ENCODE measurements at regions not wholly inside any gene's neighbourhood (a gene's known extent, or its start where the extent isn't known, plus 50 kb on each side); places are given as distances from the start of the nearest gene placed in this dataset.

GRCh38 chrX:4831574-4831973 lies 1118.1 kb upstream of the PRKX start:
- no peak for DNase-seq

GRCh38 chrX:4830880-4831557 lies 1117.6 kb upstream of the PRKX start:
- no peak for DNase-seq

GRCh38 chrX:4825550-4825949 lies 1112.1 kb upstream of the PRKX start:
- DNase-seq: no peak

DNA sequence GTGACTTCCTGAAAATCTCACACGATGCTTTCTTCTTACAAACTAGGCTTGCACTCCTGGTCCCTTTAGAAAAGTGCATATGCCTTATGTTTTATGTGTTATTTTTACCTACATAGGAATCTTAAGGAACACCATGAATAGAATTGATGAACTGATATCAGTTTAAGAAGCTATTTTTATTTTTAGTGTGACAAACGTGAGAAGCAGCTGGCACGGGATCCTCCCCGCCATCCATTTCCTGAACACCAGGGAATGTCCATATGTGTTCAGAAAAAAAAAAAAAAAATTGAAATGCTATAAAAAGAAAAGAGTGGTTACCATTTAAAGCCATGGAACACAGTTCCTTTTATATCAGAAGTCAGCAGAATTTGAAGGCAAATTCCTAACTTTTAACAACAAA lies 1096.1 kb upstream of the PRKX start:
- DNase-seq: no peak

DNA sequence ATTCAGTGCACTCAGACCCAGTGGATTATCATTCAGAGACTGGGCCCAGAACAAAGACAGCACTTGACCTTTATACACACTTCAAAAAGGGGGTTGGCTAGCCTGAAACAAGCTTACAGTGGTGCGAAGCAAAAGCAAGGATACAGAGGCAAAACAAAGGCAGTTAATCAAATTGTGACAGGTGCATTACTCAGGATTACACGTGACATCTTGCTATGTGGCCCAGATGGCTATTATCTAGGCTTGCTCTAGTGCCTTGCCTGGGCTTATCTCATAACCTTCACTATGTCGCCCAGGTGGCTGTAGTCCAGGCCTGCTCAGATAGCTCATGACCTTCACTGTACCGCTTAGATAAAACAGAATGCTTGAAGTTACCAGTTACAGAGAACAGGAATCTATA lies 1092.1 kb upstream of the PRKX start:
- no peak for DNase-seq

- DNase-seq: no peak
Measured at GRCh38 chrX:4800756-4801155, 1087.3 kb upstream of the PRKX start.

DNA sequence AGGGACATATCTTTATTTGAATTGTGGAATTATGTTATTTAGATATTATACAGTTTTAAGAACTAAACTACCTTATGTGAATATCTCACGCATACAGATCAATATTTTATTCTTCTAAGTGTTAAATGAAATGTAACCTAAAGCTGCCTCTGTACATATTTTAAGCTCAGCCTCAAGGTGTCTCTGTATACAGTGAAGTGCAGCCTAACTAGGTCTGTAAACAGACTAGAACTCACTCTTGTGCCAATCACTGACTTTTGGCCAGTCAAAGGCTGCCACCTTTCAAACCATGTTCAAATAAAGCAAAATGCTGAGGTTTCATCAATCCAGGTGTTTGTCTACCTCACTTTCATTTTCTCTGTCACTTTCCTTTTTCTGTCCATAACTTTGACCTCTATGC lies 1074.5 kb upstream of the PRKX start:
- DNase-seq: no peak

GRCh38 chrX:4764888-4765287 lies 1051.4 kb upstream of the PRKX start:
- DNase-seq: peak; percentile 28

DNA sequence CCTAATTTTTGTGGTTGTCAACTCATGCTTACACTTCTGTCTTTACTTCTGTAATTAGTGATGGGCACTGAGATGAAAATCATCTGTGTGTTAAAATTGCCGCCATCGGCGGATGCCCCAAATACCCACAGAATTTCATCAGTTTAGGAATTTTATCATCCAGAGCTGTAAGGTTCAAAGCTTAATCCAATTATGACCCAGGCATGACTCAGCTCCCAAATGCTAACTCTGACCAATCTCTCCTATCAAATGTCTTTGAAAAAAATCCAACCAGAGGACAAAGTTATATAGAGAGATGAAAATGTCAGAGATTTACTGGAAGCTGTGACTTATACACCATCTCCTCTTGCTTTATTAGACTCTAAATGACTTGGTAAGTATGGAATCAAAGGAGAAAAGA lies 1048.7 kb upstream of the PRKX start:
- peak; percentile 4 for DNase-seq

DNA sequence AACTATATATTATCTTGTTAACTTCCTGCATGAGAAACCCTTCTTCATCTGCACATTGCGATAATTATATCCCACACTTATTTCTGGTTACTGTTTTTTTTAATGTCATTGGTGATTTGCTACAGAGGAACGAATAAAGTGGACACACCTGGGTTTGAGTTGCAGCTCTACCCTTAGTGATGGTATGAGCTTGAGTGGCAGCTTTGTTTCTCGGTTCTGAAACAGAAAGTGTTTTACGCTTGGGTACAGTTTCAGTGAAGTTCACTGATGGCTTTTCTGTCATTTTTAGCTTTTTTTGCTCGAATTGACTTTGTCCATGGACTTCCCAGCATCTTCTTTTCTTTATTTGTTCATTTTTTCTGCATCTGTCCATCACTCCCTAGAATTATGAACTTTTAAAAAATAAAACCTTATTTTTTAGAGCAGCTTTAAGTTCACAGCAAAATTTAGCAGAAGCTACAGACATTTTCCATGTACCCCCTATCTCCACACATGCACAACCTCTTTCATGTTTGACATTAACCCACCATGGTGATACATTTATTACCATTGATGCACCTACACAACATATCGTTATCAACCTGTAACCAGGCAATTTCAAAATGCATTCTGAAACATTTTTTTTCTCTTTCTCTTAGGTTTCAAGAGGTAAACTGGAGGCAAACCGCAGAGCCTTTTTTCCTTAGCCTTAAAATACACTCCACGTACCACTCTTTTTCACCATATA lies 1041.6 kb upstream of the PRKX start:
- no peak for DNase-seq

GRCh38 chrX:4741024-4741423 lies 1027.6 kb upstream of the PRKX start:
- no peak for DNase-seq

- DNase-seq: no peak
Measured at GRCh38 chrX:4735299-4735698, 1021.9 kb upstream of the PRKX start.

- DNase-seq: no peak
Measured at GRCh38 chrX:4710618-4711433, 997.4 kb upstream of the PRKX start.

GRCh38 chrX:4708970-4709760 lies 995.7 kb upstream of the PRKX start:
- no peak for DNase-seq

- DNase-seq: no peak
Measured at GRCh38 chrX:4706961-4707360, 993.5 kb upstream of the PRKX start.

DNA sequence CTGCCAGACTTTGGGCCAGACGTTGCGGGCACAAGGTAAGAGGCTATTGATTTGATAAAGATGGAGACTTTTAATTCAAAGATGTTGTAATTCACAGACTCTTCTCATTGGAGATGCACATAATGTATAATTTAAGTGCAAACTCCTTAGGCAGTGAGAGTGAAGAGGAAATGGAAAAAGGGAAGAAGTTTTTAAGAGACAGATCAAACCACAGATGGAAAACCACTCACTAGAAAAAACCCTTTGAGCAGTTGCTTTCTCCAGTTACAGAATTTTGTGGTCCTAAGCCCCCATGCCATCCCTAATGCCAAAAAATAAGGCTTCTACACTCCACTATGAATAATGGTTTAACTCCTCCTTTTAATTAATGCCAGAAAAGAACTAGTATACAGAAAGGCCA lies 977.1 kb upstream of the PRKX start:
- no peak for DNase-seq

GRCh38 chrX:4682636-4683035 lies 969.2 kb upstream of the PRKX start:
- DNase-seq: no peak

DNA sequence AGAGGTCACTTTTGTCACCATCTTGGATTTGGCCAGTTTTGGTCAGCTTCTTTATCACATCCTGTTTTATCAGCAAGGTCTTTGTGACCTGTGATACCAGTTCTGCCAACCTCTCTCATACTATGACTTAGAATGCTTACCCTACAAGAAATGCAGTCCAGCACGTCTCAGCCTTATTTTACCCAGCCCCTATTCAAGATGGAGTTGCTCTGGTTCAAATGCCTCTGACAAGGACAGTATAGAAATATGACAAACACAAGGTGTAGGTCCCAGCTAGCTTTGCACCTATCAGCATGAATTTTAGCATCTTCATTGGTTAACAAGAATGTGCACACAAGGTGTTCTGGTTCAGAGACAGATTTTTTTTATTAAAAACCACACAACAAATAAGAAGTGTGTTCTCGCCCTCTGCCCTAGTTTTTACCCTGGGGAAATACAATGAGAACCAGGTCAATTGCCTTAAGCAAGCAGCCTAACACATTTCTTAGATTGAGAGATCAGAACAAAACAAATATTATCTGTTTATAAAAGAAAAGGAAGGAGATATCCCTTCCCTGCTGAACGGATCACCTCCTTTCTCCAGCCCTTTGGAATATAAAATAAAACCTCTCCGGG lies 962.3 kb upstream of the PRKX start:
- DNase-seq: no peak

- no peak for DNase-seq
Measured at GRCh38 chrX:4674028-4674782, 960.8 kb upstream of the PRKX start.

DNA sequence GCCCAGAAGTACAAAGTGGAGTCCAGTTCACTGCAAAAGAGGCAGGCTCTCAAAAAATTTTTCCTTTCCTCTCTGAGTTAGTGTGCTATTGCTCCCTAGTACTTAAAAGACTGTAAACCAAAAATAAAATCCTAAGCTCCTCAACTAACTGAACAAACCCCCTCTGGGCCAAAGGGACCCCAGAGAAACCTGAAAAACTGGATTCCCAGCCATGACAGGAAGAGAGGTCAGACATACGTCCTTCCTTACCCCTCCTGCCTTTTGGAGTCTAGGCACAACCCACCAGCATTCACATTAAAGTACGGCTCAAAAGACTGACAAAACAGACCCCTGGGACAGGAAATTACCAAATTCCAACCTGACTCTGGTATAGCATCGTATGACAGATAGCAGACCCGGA lies 957.9 kb upstream of the PRKX start:
- no peak for DNase-seq

- DNase-seq: no peak
Measured at GRCh38 chrX:4670606-4671005, 957.2 kb upstream of the PRKX start.
